ENCODE measurements at regions not wholly inside any gene's neighbourhood (a gene's known extent, or its start where the extent isn't known, plus 50 kb on each side); places are given as distances from the start of the nearest gene placed in this dataset.

DNA sequence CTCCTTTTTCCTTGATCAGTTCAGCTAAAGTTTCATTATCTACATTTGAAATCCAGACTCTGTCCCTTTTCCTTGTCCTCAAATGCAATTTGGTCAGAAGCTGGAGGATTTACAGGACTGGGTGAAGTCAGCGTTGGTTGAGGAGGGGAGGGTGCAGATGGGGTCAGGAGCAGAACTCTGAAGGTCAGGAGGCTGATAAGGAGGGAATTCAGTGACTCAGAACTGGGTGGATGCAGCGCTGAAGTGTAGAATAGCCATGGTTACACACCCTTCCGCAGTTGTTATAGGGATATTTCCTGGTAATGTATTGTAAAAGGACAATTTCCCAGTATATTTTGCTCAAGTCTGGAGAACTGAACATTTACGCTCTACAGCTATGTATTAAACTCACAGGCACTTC, 133.1 kb upstream of the FOXA2 start:
- H3K4me3 Mint-ChIP-seq, result no peak overlapping the region
- peaks cover 4% of the 10 kb centered on the region for H3K9me3 Mint-ChIP-seq
- H3K27me3 Mint-ChIP-seq, result no peaks in the 10 kb centered on the region
- H3K27ac Mint-ChIP-seq, result no peak overlapping the region
- H3K9me3 ChIP-seq (ENCODE audit: control insufficient read depth in 1 of 2, insufficient read depth in 1 of 2, low read length in 2 of 2), result no peaks in the 10 kb centered on the region
- no peak for DNase-seq
- H3K4me1 ChIP-seq (ENCODE audit: insufficient read depth, low read length), result no peaks in the 10 kb centered on the region
- TF ChIP-seq, protein P1, sequence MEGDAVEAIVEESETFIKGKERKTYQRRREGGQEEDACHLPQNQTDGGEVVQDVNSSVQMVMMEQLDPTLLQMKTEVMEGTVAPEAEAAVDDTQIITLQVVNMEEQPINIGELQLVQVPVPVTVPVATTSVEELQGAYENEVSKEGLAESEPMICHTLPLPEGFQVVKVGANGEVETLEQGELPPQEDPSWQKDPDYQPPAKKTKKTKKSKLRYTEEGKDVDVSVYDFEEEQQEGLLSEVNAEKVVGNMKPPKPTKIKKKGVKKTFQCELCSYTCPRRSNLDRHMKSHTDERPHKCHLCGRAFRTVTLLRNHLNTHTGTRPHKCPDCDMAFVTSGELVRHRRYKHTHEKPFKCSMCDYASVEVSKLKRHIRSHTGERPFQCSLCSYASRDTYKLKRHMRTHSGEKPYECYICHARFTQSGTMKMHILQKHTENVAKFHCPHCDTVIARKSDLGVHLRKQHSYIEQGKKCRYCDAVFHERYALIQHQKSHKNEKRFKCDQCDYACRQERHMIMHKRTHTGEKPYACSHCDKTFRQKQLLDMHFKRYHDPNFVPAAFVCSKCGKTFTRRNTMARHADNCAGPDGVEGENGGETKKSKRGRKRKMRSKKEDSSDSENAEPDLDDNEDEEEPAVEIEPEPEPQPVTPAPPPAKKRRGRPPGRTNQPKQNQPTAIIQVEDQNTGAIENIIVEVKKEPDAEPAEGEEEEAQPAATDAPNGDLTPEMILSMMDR (IDR thresholded peaks at IDR 0.05), result no peak
- H3K4me1 Mint-ChIP-seq (ENCODE audit: low read depth), result no peaks in the 10 kb centered on the region
- H3K36me3 ChIP-seq (ENCODE audit: insufficient read depth, low read length), result no peaks in the 10 kb centered on the region
- intact Hi-C loops (cut with DNase I, micrococcal nuclease), result no loop called here
- no peaks in the 10 kb centered on the region for H3K36me3 Mint-ChIP-seq (ENCODE audit: low read depth)
- CTCF ChIA-PET, result no interaction called here
- POLR2A ChIA-PET, result no interaction called here
- H3K27me3 ChIP-seq (ENCODE audit: control insufficient read depth in 1 of 2, insufficient read depth in 2 of 2, low read length in 2 of 2), result no peaks in the 10 kb centered on the region
- no peak overlapping the region for H3K4me3 ChIP-seq (ENCODE audit: low read length)
- H3K27ac ChIP-seq (ENCODE audit: low read depth in 1 of 2, low read length in 2 of 2), result no peak overlapping the region
- no peak for ATAC-seq (ENCODE audit: poor library complexity)

- H3K9me3 Mint-ChIP-seq, result peaks cover 4% of the 10 kb centered on the region
- ATAC-seq (ENCODE audit: poor library complexity) (no peak), DNase-seq (no peak)
- no peaks in the 10 kb centered on the region for H3K27me3 Mint-ChIP-seq
- peaks cover 0 to 7% of the 10 kb centered on the region in 2 experiments for H3K9me3 ChIP-seq (ENCODE audit: control insufficient read depth in 1 of 2, insufficient read depth in 1 of 2, low read length in 2 of 2)
- H3K27ac Mint-ChIP-seq, result no peak overlapping the region
- CTCF ChIA-PET, result no interaction called here
- no peaks in the 10 kb centered on the region for H3K4me1 ChIP-seq (ENCODE audit: insufficient read depth, low read length)
- no peak overlapping the region for H3K27ac ChIP-seq (ENCODE audit: low read depth in 1 of 2, low read length in 2 of 2)
- H3K4me3 Mint-ChIP-seq, result no peak overlapping the region
- H3K36me3 ChIP-seq (ENCODE audit: insufficient read depth, low read length), result no peaks in the 10 kb centered on the region
- no peaks in the 10 kb centered on the region for H3K36me3 Mint-ChIP-seq (ENCODE audit: low read depth)
- H3K4me3 ChIP-seq (ENCODE audit: low read length), result no peak overlapping the region
- POLR2A ChIA-PET, result no interaction called here
- TF ChIP-seq, protein P1 (IDR thresholded peaks at IDR 0.05), result no peak
- no peaks in the 10 kb centered on the region for H3K27me3 ChIP-seq (ENCODE audit: control insufficient read depth in 1 of 2, insufficient read depth in 2 of 2, low read length in 2 of 2)
- intact Hi-C loops (cut with DNase I, micrococcal nuclease), result no loop called here
- H3K4me1 Mint-ChIP-seq (ENCODE audit: low read depth), result no peaks in the 10 kb centered on the region
Observed at GRCh38 chr20:22719167-22719591, 134.8 kb upstream of the FOXA2 start.

DNA sequence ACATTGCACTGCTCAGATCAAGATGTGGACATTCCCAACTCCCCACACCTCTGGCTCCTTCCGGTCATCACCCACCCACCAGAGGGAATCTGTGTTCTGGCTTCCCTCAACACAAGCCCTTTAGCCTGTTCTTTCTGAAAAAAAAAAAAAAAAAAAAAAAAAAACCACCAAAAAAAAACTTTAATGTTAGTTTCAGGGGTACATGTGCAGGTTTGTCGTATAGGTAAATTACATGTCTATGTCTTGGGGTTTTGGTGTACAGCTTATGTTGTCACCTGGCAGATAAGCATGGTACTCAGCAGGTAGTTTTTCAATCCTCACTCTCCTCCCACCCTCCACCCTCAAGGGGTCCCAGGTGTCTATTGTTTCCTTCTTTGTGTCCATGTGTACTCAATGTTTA, 135.8 kb upstream of the FOXA2 start:
- intact Hi-C loops (cut with DNase I, micrococcal nuclease), result no loop called here
- ATAC-seq (ENCODE audit: poor library complexity), result no peak
- Histone ChIP-seq H3K4me3 (ENCODE audit: low read length) (no peak overlapping the region), H3K9me3 (ENCODE audit: control insufficient read depth in 1 of 2, insufficient read depth in 1 of 2, low read length in 2 of 2) (peaks cover 0 to 7% of the 10 kb centered on the region in 2 experiments), H3K36me3 (ENCODE audit: insufficient read depth, low read length) (no peaks in the 10 kb centered on the region), H3K27ac (ENCODE audit: low read depth in 1 of 2, low read length in 2 of 2) (no peak overlapping the region), H3K27me3 (ENCODE audit: control insufficient read depth in 1 of 2, insufficient read depth in 2 of 2, low read length in 2 of 2) (no peaks in the 10 kb centered on the region), H3K4me1 (ENCODE audit: insufficient read depth, low read length) (no peaks in the 10 kb centered on the region)
- Mint-ChIP-seq H3K27me3 (no peaks in the 10 kb centered on the region), H3K4me1 (ENCODE audit: low read depth) (no peaks in the 10 kb centered on the region), H3K9me3 (no peaks in the 10 kb centered on the region), H3K36me3 (ENCODE audit: low read depth) (no peaks in the 10 kb centered on the region), H3K27ac (no peak overlapping the region), H3K4me3 (no peak overlapping the region)
- ChIA-PET POLR2A (no interaction called here), CTCF (no interaction called here)
- TF ChIP-seq, protein P1 (IDR thresholded peaks at IDR 0.05), result no peak
- no peak for DNase-seq

Data from CD4-positive, alpha-beta T cell (primary cell).